Activated T-helper 17 cell treated with anti-CD3 and anti-CD28 coated beads, Interleukin-2, amount 50 U/mL, for 72 hours (primary cell): ENCODE measurements at regions not wholly inside any gene's neighbourhood (a gene's known extent, or its start where the extent isn't known, plus 50 kb on each side); places are given as distances from the start of the nearest gene placed in this dataset.

Source experiments
- ATAC-seq: fragments of 150-1000 bp; cut with Tn5 transposase; replicated peaks from 2 replicates; pipeline ENCODE4 v1.10.0; 2021; ENCODE audit warnings: mild to moderate bottlenecking, moderate library complexity
- H3K27ac Mint-ChIP-seq: one replicate; pipeline ENCODE4 v1.8.0; 2022; ENCODE audit warnings: mixed read lengths
- H3K27me3 Mint-ChIP-seq: one replicate; pipeline ENCODE4 v1.8.0; 2022; ENCODE audit warnings: mixed read lengths
- H3K36me3 Mint-ChIP-seq: one replicate; pipeline ENCODE4 v1.8.0; 2022; ENCODE audit warnings: low read depth, mild to moderate bottlenecking, mixed read lengths
- H3K4me1 Mint-ChIP-seq: one replicate; pipeline ENCODE4 v1.8.0; 2022; ENCODE audit warnings: mixed read lengths
- H3K4me3 Mint-ChIP-seq: one replicate; pipeline ENCODE4 v1.8.0; 2022; ENCODE audit warnings: mild to moderate bottlenecking, mixed read lengths
- H3K9me3 Mint-ChIP-seq: one replicate; pipeline ENCODE4 v1.8.0; 2022; ENCODE audit warnings: mixed read lengths

GRCh38 chr22:25367756-25368155 lies 148.3 kb downstream of the CRYBB2 start:
- peak overlapping the region; percentile 67 for H3K27ac Mint-ChIP-seq

GRCh38 chr22:25368271-25368670 lies 148.8 kb downstream of the CRYBB2 start:
- no peaks in the 10 kb centered on the region for H3K27me3 Mint-ChIP-seq
- peak overlapping the region; percentile 67 for H3K27ac Mint-ChIP-seq
- H3K9me3 Mint-ChIP-seq: no peaks in the 10 kb centered on the region
- H3K4me3 Mint-ChIP-seq: no peak overlapping the region
- ATAC-seq: no peak
- peaks cover 7% of the 10 kb centered on the region for H3K4me1 Mint-ChIP-seq
- H3K36me3 Mint-ChIP-seq: no peaks in the 10 kb centered on the region

More at GRCh38 chr22:25367756-25368155, 148.3 kb downstream of the CRYBB2 start:
- Mint-ChIP-seq H3K9me3 (no peaks in the 10 kb centered on the region), H3K27me3 (no peaks in the 10 kb centered on the region), H3K4me3 (no peak overlapping the region), H3K4me1 (peaks cover 7% of the 10 kb centered on the region), H3K36me3 (no peaks in the 10 kb centered on the region)
- ATAC-seq: no peak

GRCh38 chr22:25369041-25369440 lies 149.6 kb downstream of the CRYBB2 start:
- Mint-ChIP-seq H3K36me3 (no peaks in the 10 kb centered on the region), H3K27me3 (no peaks in the 10 kb centered on the region), H3K27ac (no peak overlapping the region), H3K4me1 (peaks cover 7% of the 10 kb centered on the region), H3K9me3 (no peaks in the 10 kb centered on the region), H3K4me3 (no peak overlapping the region)
- ATAC-seq: no peak

DNA sequence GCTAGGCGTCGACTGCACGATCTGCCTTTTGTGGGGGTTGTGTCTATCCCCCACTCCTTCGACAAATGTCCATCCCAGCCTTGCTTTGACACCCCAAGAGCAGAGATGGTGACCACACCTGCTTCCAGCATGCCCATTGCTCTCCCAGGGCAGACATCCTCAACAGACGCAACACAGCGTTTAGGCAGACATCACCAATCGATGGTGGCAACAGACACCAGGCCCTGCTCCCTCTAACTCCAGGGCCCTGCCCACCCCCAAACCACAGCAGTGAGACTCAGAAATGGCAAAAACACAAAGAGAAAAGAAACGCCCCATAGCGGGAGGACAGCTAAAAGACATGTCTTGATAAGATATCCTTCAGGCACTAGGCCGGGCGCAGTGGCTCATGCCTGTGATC lies 150.9 kb downstream of the CRYBB2 start:
- Mint-ChIP-seq H3K4me3 (no peak overlapping the region), H3K27me3 (no peaks in the 10 kb centered on the region), H3K4me1 (peaks cover 7% of the 10 kb centered on the region), H3K27ac (no peak overlapping the region), H3K36me3 (no peaks in the 10 kb centered on the region), H3K9me3 (no peaks in the 10 kb centered on the region)
- no peak for ATAC-seq

DNA sequence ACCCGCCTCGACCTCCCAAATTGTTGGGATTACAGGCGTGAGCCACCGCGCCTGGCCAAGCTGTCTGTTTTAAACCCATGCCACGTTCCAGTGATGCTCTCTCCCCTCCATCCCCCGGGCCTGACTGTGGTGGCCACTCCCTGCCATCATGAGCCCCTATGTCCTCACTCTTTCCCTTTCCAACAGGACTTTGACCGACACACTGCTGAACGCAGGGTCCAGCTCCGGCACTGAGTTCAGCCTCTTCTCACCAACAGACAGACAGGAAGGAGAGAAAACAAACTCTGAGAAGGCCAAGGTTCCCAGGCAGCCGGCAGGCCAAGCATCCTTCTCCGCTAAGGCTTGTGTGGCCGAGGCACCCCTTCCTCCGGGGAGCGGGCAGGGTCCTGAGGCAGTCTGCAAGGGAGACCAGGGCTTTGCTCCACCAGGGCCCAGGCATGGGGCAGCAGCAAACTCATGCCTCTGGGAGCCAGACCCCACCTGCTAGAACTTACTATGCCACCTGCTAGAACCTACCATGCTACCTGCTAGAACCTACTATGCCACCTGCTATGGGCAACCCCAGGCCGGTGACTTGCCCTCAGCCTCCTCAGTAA lies 152.7 kb downstream of the CRYBB2 start:
- Mint-ChIP-seq H3K36me3 (peaks cover 11% of the 10 kb centered on the region), H3K4me3 (no peak overlapping the region), H3K4me1 (peaks cover 7% of the 10 kb centered on the region), H3K9me3 (no peaks in the 10 kb centered on the region), H3K27me3 (no peaks in the 10 kb centered on the region), H3K27ac (no peak overlapping the region)
- ATAC-seq: no peak

DNA sequence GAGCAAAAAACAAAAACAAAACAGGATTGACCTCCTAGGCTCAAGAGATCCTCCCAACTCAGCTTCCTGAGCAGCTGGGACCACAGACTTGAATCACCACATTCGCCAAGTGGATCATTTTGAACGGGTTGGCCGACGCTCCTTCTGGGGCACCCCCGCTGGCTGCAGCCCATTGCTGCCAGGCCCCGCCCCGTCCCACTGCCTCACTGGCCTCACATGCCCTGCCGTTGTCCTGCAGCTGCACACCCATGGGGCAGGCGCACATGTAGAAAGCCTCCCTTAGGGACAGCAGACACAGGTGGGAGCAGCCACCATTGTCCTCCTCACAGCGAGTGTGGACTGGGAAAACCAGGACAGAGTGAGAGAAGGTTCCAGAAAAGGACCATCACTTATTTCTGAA lies 154.5 kb downstream of the CRYBB2 start:
- Mint-ChIP-seq H3K36me3 (peaks cover 17% of the 10 kb centered on the region), H3K27ac (no peak overlapping the region), H3K27me3 (no peaks in the 10 kb centered on the region), H3K4me3 (no peak overlapping the region), H3K9me3 (no peaks in the 10 kb centered on the region), H3K4me1 (peaks cover 4% of the 10 kb centered on the region)
- no peak for ATAC-seq

DNA sequence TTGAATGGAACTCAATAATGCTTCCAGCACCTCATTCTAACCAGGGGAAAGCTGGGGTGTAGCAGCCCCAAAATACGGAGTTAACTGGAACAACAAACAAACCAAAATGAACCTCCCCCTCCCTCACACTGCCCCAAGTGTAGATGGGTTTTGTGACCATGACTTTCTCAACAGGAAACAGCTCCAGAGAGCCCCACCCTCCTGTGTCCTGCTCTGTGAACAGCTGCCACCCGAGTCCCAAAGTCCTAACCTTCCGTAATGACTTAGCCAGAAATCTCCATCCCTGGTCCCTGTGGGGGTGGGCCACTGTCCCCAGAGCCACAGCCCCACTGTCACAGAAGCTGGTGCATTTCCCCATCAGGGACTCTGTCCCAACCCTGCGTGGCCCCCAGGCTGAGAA lies 155.4 kb downstream of the CRYBB2 start:
- Mint-ChIP-seq H3K36me3 (peaks cover 23% of the 10 kb centered on the region), H3K4me3 (no peak overlapping the region), H3K4me1 (peaks cover 4% of the 10 kb centered on the region), H3K27ac (peak overlapping the region; percentile 30), H3K27me3 (no peaks in the 10 kb centered on the region), H3K9me3 (no peaks in the 10 kb centered on the region)
- no peak for ATAC-seq

- Mint-ChIP-seq H3K4me1 (peaks cover 4% of the 10 kb centered on the region), H3K4me3 (no peak overlapping the region), H3K9me3 (no peaks in the 10 kb centered on the region), H3K36me3 (peaks cover 26% of the 10 kb centered on the region), H3K27ac (no peak overlapping the region), H3K27me3 (no peaks in the 10 kb centered on the region)
- ATAC-seq: no peak
Observed at GRCh38 chr22:25375683-25376082, 156.2 kb downstream of the CRYBB2 start.

GRCh38 chr22:25377699-25378098 lies 158.3 kb downstream of the CRYBB2 start:
- ATAC-seq: no peak
- peaks cover 9% of the 10 kb centered on the region for H3K4me1 Mint-ChIP-seq
- no peak overlapping the region for H3K27ac Mint-ChIP-seq
- H3K27me3 Mint-ChIP-seq: no peaks in the 10 kb centered on the region
- H3K9me3 Mint-ChIP-seq: no peaks in the 10 kb centered on the region
- peaks cover 26% of the 10 kb centered on the region for H3K36me3 Mint-ChIP-seq
- no peak overlapping the region for H3K4me3 Mint-ChIP-seq

- no peak for ATAC-seq
- Mint-ChIP-seq H3K27ac (no peak overlapping the region), H3K9me3 (no peaks in the 10 kb centered on the region), H3K36me3 (peaks cover 26% of the 10 kb centered on the region), H3K4me1 (peaks cover 11% of the 10 kb centered on the region), H3K27me3 (no peaks in the 10 kb centered on the region), H3K4me3 (no peak overlapping the region)
Observed at GRCh38 chr22:25380122-25380747, 160.8 kb downstream of the CRYBB2 start.

GRCh38 chr22:25382762-25383161 lies 163.3 kb downstream of the CRYBB2 start:
- Mint-ChIP-seq H3K27me3 (no peaks in the 10 kb centered on the region), H3K4me1 (peaks cover 27% of the 10 kb centered on the region), H3K36me3 (peaks cover 9% of the 10 kb centered on the region), H3K9me3 (no peaks in the 10 kb centered on the region), H3K4me3 (no peak overlapping the region), H3K27ac (no peak overlapping the region)
- ATAC-seq: no peak

- Mint-ChIP-seq H3K27ac (no peak overlapping the region), H3K36me3 (peaks cover 9% of the 10 kb centered on the region), H3K4me1 (peaks cover 27% of the 10 kb centered on the region), H3K4me3 (no peak overlapping the region), H3K27me3 (no peaks in the 10 kb centered on the region), H3K9me3 (no peaks in the 10 kb centered on the region)
- no peak for ATAC-seq
Observed at GRCh38 chr22:25383278-25383820, 163.9 kb downstream of the CRYBB2 start.

- H3K27ac Mint-ChIP-seq: no peak overlapping the region
- no peak for ATAC-seq
- no peaks in the 10 kb centered on the region for H3K9me3 Mint-ChIP-seq
- H3K4me1 Mint-ChIP-seq: peaks cover 33% of the 10 kb centered on the region
- peaks cover 9% of the 10 kb centered on the region for H3K36me3 Mint-ChIP-seq
- no peaks in the 10 kb centered on the region for H3K27me3 Mint-ChIP-seq
- no peak overlapping the region for H3K4me3 Mint-ChIP-seq
Observed at GRCh38 chr22:25383892-25384291, 164.5 kb downstream of the CRYBB2 start.

DNA sequence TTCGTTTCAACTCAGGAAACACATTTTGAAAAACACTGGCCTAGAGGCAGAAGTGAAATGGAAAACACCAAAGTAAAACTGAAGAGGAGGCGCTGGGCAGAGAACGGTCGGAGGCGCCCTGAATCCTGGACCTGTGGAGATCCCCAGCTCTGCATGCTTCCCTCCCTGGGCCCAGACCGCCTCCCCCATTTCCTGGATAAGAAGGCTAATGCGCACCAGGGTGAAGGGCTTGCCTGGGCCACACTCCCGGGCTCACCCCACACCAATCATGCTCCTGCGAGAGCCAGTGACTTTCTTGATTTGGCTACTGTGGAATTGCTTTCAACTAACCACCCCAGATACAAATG lies 167.1 kb downstream of the CRYBB2 start:
- H3K4me3 Mint-ChIP-seq: no peak overlapping the region
- no peaks in the 10 kb centered on the region for H3K36me3 Mint-ChIP-seq
- no peak for ATAC-seq
- no peaks in the 10 kb centered on the region for H3K9me3 Mint-ChIP-seq
- peaks cover 40% of the 10 kb centered on the region for H3K4me1 Mint-ChIP-seq
- no peaks in the 10 kb centered on the region for H3K27me3 Mint-ChIP-seq
- H3K27ac Mint-ChIP-seq: no peak overlapping the region

DNA sequence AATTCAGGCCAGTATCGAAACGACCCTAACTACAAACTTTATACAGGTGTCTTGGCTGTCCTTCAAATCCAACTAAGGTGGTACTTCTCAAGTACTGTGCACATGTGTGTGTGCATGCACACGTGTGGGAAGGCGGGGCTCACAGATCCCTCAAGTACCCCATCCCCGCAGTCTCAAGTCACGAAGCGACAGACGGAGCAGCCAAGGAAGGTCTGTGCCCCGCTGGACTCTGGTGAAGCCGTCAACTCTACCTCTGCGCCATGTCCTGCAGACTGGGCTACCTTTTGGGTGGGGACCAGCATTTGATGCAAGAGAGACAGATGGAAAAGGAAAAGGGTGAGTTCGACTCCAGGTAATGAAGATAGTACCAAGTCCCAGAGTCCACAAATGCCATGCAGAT lies 169.0 kb downstream of the CRYBB2 start:
- Mint-ChIP-seq H3K4me3 (peak overlapping the region; percentile 19), H3K27ac (peak overlapping the region; percentile 41), H3K9me3 (no peaks in the 10 kb centered on the region), H3K27me3 (no peaks in the 10 kb centered on the region), H3K36me3 (no peaks in the 10 kb centered on the region), H3K4me1 (peaks cover 33% of the 10 kb centered on the region)
- ATAC-seq: no peak
